IPS-NIHi7 (cell line): ENCODE measurements at regions not wholly inside any gene's neighbourhood (a gene's known extent, or its start where the extent isn't known, plus 50 kb on each side); places are given as distances from the start of the nearest gene placed in this dataset.

Experiments used
- DNase-seq: peaks from one replicate; pipeline ENCODE4 v3.0.0; 2012; ENCODE audit warnings: mixed read lengths; ENCODE audit errors: extremely low spot score

GRCh38 chr18:2303517-2304238, 267.6 kb downstream of the METTL4 start:
- no peak for DNase-seq

GRCh38 chr18:2304378-2305175, 266.7 kb downstream of the METTL4 start:
- no peak for DNase-seq

- DNase-seq = no peak
Measured at GRCh38 chr18:2306606-2307005, 264.7 kb downstream of the METTL4 start.

GRCh38 chr18:2310886-2311285, 260.4 kb downstream of the METTL4 start:
- no peak for DNase-seq

- DNase-seq = no peak
Measured at GRCh38 chr18:2312440-2312839, 258.9 kb downstream of the METTL4 start.

GRCh38 chr18:2313332-2313731, 258.0 kb downstream of the METTL4 start:
- no peak for DNase-seq

- DNase-seq = no peak
Measured at GRCh38 chr18:2316082-2316750, 255.1 kb downstream of the METTL4 start.

GRCh38 chr18:2316751-2317696, 254.3 kb downstream of the METTL4 start:
- no peak for DNase-seq

- DNase-seq = no peak
Measured at GRCh38 chr18:2324459-2324858, 246.8 kb downstream of the METTL4 start.

- DNase-seq = no peak
Measured at GRCh38 chr18:2325308-2325849, 245.9 kb downstream of the METTL4 start.

GRCh38 chr18:2325933-2326332, 245.4 kb downstream of the METTL4 start:
- DNase-seq = no peak

- no peak for DNase-seq
Measured at GRCh38 chr18:2326999-2327398, 244.3 kb downstream of the METTL4 start.

GRCh38 chr18:2330764-2331163, 240.5 kb downstream of the METTL4 start:
- DNase-seq = no peak

GRCh38 chr18:2331491-2331890, 239.8 kb downstream of the METTL4 start:
- DNase-seq = no peak

GRCh38 chr18:2336690-2337392, 234.5 kb downstream of the METTL4 start:
- no peak for DNase-seq

GRCh38 chr18:2337552-2338141, 233.7 kb downstream of the METTL4 start:
- peak; percentile 50 for DNase-seq

- DNase-seq = no peak
Measured at GRCh38 chr18:2338601-2339000, 232.7 kb downstream of the METTL4 start.

- no peak for DNase-seq
Measured at GRCh38 chr18:2340335-2340734, 231.0 kb downstream of the METTL4 start.

GRCh38 chr18:2348003-2348402, 223.3 kb downstream of the METTL4 start:
- no peak for DNase-seq
